MM.1S (cell line): ENCODE measurements at regions not wholly inside any gene's neighbourhood (a gene's known extent, or its start where the extent isn't known, plus 50 kb on each side); places are given as distances from the start of the nearest gene placed in this dataset.

Experiments
- CTCF ChIP-seq: fragments of 300-600 bp; sonication (generic); IDR thresholded peaks from 2 replicates; pipeline ENCODE4 v1.5.1; 2016; ENCODE audit warnings: antibody characterized with exemption, low read length, mixed read lengths
- EZH2 ChIP-seq: fragments of 300-600 bp; sonication (generic); optimal IDR thresholded peaks from 2 replicates; pipeline ENCODE3; 2017; ENCODE audit warnings: low read depth, mild to moderate bottlenecking, antibody characterized with exemption, low read length, mixed read lengths

- TF ChIP-seq CTCF (no peak), EZH2 (no peak)
These were observed 100.0 kb upstream of the NPSR1 start for GRCh38 chr7:34558022-34558421.
